ENCODE measurements at regions not wholly inside any gene's neighbourhood (a gene's known extent, or its start where the extent isn't known, plus 50 kb on each side); places are given as distances from the start of the nearest gene placed in this dataset.

DNA sequence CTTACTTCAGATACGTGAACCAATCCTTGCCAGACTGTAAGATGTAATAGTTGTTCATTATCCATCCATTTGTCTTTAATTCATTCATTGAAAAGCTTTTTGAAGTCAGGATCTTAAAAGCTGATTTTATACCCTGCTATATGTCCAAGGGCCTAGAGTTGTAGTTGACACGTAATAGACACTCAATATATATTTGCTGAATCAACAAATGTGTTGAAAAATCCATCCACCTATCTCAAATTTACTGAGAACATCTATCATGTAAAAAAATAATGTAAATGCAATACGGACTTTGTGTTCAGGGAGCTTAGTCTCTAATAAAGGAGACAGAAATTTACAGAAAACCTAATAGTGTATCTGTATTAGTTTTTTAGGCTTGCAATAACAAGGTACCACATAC, 521.0 kb downstream of the METTL15 start:
- no peaks in the 10 kb centered on the region for H3K36me3 Mint-ChIP-seq (ENCODE audit: low read depth)
- no peaks in the 10 kb centered on the region for H3K4me1 Mint-ChIP-seq
- TF ChIP-seq, protein P1, sequence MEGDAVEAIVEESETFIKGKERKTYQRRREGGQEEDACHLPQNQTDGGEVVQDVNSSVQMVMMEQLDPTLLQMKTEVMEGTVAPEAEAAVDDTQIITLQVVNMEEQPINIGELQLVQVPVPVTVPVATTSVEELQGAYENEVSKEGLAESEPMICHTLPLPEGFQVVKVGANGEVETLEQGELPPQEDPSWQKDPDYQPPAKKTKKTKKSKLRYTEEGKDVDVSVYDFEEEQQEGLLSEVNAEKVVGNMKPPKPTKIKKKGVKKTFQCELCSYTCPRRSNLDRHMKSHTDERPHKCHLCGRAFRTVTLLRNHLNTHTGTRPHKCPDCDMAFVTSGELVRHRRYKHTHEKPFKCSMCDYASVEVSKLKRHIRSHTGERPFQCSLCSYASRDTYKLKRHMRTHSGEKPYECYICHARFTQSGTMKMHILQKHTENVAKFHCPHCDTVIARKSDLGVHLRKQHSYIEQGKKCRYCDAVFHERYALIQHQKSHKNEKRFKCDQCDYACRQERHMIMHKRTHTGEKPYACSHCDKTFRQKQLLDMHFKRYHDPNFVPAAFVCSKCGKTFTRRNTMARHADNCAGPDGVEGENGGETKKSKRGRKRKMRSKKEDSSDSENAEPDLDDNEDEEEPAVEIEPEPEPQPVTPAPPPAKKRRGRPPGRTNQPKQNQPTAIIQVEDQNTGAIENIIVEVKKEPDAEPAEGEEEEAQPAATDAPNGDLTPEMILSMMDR (IDR thresholded peaks at IDR 0.05), result no peak
- DNase-seq, result no peak
- peaks cover 3% of the 10 kb centered on the region for H3K9me3 Mint-ChIP-seq
- no peak overlapping the region for H3K4me3 Mint-ChIP-seq
- peaks cover 6% of the 10 kb centered on the region for H3K27me3 Mint-ChIP-seq (ENCODE audit: low read depth, poor library complexity)
- no peak overlapping the region for H3K27ac Mint-ChIP-seq

DNA sequence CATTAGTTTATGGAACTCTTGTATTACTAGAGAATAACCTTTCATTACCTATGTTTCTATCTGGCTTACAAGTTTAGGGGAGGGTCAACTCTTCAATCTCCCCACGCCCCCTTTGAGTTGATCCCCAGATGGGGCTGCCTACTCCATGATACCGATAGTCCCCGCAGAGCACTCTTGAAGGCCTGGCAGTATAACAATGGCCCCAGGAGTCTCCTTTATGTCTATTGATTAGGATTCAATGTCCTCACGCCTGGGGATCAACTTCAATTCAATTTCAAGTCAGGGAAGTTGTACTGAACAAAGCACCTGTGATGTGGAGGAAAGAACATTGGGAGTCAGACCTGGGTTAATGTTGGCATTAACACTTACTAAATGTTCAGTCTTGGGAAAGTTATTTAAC, 520.2 kb downstream of the METTL15 start:
- H3K27me3 Mint-ChIP-seq (ENCODE audit: low read depth, poor library complexity), result peaks cover 6% of the 10 kb centered on the region
- H3K36me3 Mint-ChIP-seq (ENCODE audit: low read depth), result no peaks in the 10 kb centered on the region
- H3K4me3 Mint-ChIP-seq, result no peak overlapping the region
- H3K9me3 Mint-ChIP-seq, result peaks cover 3% of the 10 kb centered on the region
- DNase-seq, result no peak
- H3K27ac Mint-ChIP-seq, result no peak overlapping the region
- TF ChIP-seq, protein P1 (IDR thresholded peaks at IDR 0.05), result no peak
- no peaks in the 10 kb centered on the region for H3K4me1 Mint-ChIP-seq

DNA sequence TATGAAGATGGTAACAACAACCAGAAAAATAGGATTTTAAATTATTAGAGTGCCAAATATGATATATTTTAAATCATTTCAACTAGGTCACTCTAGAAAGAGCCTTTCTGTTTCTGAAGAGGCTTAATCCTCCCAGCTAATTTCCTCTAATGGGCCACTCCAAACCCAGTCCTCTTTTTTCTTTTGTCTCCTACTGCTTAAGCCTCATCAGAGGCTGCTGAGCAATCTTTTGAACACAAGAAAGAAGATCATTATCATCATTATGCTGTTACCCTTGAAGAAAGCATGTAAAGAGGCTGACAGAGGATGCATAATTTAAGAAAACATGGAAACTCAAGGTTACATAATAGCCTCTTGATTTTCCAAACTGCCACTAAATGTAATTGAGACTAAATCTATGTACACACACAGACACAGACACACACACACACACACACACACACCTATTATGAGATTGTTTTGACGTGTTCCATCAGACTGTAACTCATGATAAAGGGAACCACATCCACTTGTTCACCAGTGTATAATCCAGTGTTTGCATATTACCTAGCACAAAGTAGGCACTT, 519.6 kb downstream of the METTL15 start:
- Mint-ChIP-seq H3K36me3 (ENCODE audit: low read depth) (no peaks in the 10 kb centered on the region), H3K27ac (no peak overlapping the region), H3K27me3 (ENCODE audit: low read depth, poor library complexity) (peaks cover 6% of the 10 kb centered on the region), H3K4me3 (no peak overlapping the region), H3K4me1 (no peaks in the 10 kb centered on the region), H3K9me3 (peaks cover 3% of the 10 kb centered on the region)
- TF ChIP-seq, protein P1 (IDR thresholded peaks at IDR 0.05), result no peak
- DNase-seq, result no peak

DNA sequence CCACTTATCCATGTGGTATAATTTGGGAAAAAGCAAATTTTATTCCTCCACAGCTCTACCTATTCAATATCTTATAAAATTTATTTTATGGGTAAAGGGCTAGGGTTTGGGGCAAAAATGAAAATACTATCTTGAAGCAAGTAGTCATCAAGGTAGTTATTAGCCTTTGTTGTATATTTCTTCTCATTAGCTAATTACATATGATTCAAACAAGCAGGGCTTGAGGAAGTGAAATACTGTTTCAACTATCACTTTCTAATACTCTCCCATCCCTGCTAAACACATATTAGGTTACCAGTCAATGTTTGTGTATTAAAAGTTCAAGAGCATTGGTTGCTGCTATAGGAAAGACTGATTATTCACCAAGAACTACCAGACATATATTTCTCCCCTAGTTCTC, 517.3 kb downstream of the METTL15 start:
- Mint-ChIP-seq H3K36me3 (ENCODE audit: low read depth) (no peaks in the 10 kb centered on the region), H3K4me3 (no peak overlapping the region), H3K9me3 (peaks cover 3% of the 10 kb centered on the region), H3K27ac (no peak overlapping the region), H3K27me3 (ENCODE audit: low read depth, poor library complexity) (peaks cover 6% of the 10 kb centered on the region), H3K4me1 (no peaks in the 10 kb centered on the region)
- TF ChIP-seq, protein P1 (IDR thresholded peaks at IDR 0.05), result no peak
- no peak for DNase-seq

DNA sequence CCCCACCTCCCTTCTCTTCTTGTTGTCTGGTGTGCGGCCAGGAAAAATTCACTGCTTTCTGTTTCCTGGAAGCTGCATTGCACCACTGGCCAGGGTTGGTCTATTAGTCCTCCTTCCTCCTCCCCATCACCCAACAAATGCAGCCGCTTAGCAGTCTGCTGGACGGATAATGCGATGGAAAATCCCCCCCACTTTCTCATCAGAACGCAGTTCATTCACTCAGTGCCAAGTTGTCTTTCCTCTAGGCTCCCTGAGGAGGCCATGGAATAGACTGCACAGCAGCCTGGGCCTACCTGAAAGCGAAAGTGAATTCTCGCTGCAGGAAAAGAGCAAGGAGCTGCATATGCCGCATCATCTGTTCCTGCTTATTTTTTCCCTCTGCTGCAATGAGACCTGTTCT, 513.6 kb downstream of the METTL15 start:
- Mint-ChIP-seq H3K4me3 (no peak overlapping the region), H3K36me3 (ENCODE audit: low read depth) (no peaks in the 10 kb centered on the region), H3K4me1 (no peaks in the 10 kb centered on the region), H3K9me3 (no peaks in the 10 kb centered on the region), H3K27ac (no peak overlapping the region), H3K27me3 (ENCODE audit: low read depth, poor library complexity) (no peaks in the 10 kb centered on the region)
- DNase-seq, result no peak
- TF ChIP-seq, protein P1 (IDR thresholded peaks at IDR 0.05), result no peak

DNA sequence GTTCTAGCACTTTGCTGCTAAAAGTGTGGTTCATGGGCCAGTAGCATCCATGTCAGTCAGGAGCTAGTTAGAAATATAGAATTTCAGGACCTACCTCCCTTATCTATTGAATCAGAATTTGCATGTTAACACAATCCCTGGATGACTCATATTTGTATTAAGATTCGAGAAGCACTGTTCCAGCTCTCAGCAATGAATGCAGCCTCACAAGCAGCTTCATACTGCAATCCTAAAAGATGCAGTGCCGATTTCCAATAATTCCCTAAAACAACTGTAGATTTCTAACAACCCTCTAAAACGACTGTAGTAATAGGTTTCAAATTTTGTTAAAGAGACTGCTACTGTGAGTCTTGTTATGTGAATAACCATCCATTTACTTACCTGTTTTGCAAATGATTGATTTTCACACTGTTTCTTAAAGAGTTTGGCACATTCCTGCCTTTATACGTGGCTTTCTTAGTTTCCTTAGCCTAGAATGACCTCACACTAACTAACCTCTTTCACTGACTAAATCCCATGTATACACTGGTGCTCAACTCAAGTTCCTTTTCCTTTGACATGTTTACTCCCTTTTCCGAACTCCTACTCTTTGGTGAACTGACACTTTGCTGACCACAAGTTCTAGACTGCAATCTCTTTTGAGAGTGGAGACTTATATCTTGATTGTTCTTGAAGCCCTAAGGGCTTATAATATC, 511.8 kb downstream of the METTL15 start:
- DNase-seq, result no peak
- TF ChIP-seq, protein P1 (IDR thresholded peaks at IDR 0.05), result no peak
- Mint-ChIP-seq H3K9me3 (no peaks in the 10 kb centered on the region), H3K4me1 (no peaks in the 10 kb centered on the region), H3K27me3 (ENCODE audit: low read depth, poor library complexity) (no peaks in the 10 kb centered on the region), H3K27ac (no peak overlapping the region), H3K36me3 (ENCODE audit: low read depth) (no peaks in the 10 kb centered on the region), H3K4me3 (no peak overlapping the region)

Data from nephron progenitor cell (in vitro differentiated cells).